ENCODE measurements at regions not wholly inside any gene's neighbourhood (a gene's known extent, or its start where the extent isn't known, plus 50 kb on each side); places are given as distances from the start of the nearest gene placed in this dataset.

DNA sequence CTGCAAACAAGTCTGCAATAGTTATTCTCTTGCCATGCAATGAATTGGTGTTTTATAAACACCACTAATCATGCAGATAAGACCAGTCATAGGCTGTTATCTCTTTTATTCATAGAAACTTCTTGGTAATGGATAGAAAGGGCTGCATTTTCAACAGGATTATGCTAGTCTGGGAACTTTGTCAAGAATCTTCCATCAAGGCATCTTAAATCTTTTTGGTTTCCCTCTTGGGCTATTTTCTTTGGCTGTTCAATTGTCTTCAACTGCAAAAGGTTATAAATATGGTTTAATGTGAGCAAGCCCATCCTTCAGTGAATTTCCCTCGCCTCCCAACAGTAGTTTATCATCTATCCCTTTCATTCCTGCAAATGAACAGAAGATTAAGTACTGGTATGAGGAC, 59.0 kb upstream of the MINAR1 start:
- intact Hi-C loops (cut with DNase I; ENCODE audit: low total_unique reads) (no loop called here), in situ Hi-C loops (cut with MboI; ENCODE audit: low sequenced_read_pairs in 4 of 4) (no loop called here)
- H3K9me3 ChIP-seq: no peaks in the 10 kb centered on the region
- H3K27me3 ChIP-seq: no peaks in the 10 kb centered on the region
- no peak for DNase-seq
- no peaks in the 10 kb centered on the region for H3K4me1 ChIP-seq
- no peaks in the 10 kb centered on the region for H3K36me3 ChIP-seq
- H3K4me3 ChIP-seq: no peak overlapping the region
- H3K27ac ChIP-seq: no peak overlapping the region
- TF ChIP-seq, protein P1, sequence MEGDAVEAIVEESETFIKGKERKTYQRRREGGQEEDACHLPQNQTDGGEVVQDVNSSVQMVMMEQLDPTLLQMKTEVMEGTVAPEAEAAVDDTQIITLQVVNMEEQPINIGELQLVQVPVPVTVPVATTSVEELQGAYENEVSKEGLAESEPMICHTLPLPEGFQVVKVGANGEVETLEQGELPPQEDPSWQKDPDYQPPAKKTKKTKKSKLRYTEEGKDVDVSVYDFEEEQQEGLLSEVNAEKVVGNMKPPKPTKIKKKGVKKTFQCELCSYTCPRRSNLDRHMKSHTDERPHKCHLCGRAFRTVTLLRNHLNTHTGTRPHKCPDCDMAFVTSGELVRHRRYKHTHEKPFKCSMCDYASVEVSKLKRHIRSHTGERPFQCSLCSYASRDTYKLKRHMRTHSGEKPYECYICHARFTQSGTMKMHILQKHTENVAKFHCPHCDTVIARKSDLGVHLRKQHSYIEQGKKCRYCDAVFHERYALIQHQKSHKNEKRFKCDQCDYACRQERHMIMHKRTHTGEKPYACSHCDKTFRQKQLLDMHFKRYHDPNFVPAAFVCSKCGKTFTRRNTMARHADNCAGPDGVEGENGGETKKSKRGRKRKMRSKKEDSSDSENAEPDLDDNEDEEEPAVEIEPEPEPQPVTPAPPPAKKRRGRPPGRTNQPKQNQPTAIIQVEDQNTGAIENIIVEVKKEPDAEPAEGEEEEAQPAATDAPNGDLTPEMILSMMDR (IDR thresholded peaks at IDR 0.05 in 4 of 5, conservative IDR thresholded peaks at IDR 0.05 in 1 of 5): no peak
- TF ChIP-seq POLR2A (IDR thresholded peaks at IDR 0.05): no peak
- ATAC-seq: no peak

DNA sequence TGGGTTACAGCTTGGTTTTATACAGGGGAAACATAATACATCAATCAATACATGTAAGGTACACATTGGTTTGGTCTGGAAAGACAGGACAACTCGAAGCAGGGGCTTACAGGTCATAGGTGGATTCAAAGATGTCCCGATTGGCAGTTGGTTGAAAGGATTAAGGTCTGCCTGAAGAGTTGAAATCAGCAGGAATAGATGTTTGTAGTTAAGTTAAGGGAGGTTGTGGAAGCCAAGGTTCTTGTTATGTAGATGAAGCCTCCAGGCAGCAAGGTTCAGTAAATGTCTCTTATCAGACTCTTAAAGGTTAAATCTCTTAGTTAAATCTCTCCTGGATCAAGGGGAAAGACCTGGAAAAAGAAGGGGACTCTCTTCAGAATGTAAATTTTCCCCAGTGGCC, 58.4 kb upstream of the MINAR1 start:
- intact Hi-C loops (cut with DNase I; ENCODE audit: low total_unique reads): no loop called here

GRCh38 chr15:79376383-79376782, 55.8 kb upstream of the MINAR1 start:
- H3K27ac ChIP-seq: no peak overlapping the region
- in situ Hi-C loops (cut with MboI; ENCODE audit: low sequenced_read_pairs in 4 of 4) (no loop called here), intact Hi-C loops (cut with DNase I; ENCODE audit: low total_unique reads) (no loop called here)
- H3K9me3 ChIP-seq: no peaks in the 10 kb centered on the region
- no peaks in the 10 kb centered on the region for H3K4me1 ChIP-seq
- no peaks in the 10 kb centered on the region for H3K27me3 ChIP-seq
- DNase-seq (no peak), ATAC-seq (no peak)
- no peaks in the 10 kb centered on the region for H3K36me3 ChIP-seq
- no peak for TF ChIP-seq POLR2A (IDR thresholded peaks at IDR 0.05)
- TF ChIP-seq, protein P1 (IDR thresholded peaks at IDR 0.05 in 4 of 5, conservative IDR thresholded peaks at IDR 0.05 in 1 of 5): no peak
- no peak overlapping the region for H3K4me3 ChIP-seq

More for the DNA sequence above, 58.4 kb upstream of the MINAR1 start:
- TF ChIP-seq, protein P1 (IDR thresholded peaks at IDR 0.05 in 4 of 5, conservative IDR thresholded peaks at IDR 0.05 in 1 of 5): no peak
- TF ChIP-seq POLR2A (IDR thresholded peaks at IDR 0.05): no peak
- ATAC-seq (no peak), DNase-seq (no peak)
- no peaks in the 10 kb centered on the region for H3K4me1 ChIP-seq
- H3K27me3 ChIP-seq: no peaks in the 10 kb centered on the region
- H3K9me3 ChIP-seq: no peaks in the 10 kb centered on the region
- H3K4me3 ChIP-seq: no peak overlapping the region
- no peak overlapping the region for H3K27ac ChIP-seq
- in situ Hi-C loops (cut with MboI; ENCODE audit: low sequenced_read_pairs in 4 of 4): no loop called here
- no peaks in the 10 kb centered on the region for H3K36me3 ChIP-seq

DNA sequence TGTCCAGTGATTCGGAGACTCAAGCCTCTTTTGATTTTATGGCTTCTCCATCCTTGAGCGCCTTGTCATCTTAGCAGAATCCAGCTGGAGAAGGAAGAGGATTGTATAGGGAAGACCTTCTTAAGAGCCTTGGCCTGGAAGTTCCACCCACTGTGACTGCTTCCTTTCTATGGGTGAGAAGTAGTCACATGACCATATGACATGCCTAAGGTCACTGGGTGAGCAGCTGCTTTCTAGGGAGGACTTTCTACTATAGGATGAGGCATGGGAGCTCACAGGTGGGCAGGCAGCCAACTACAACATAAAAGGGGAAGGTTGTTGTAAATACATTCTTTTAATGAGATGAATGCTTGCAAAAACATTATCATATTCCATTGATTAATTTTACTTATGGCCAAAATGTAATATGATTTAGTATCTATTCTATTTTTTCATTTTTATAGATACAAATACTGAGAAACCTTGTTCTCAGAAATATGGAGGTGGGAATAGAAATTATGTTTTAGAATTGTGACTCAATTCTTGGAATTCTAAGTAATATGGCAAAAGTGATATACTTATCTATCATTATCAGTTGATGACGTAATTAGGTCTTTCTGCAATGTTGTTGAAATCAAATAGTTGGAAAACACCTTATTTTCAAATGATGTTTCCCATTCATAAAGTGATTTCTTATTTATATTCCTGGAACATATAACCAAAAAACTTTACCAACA, 53.6 kb upstream of the MINAR1 start:
- DNase-seq: no peak
- intact Hi-C loops (cut with DNase I; ENCODE audit: low total_unique reads) (no loop called here), in situ Hi-C loops (cut with MboI; ENCODE audit: low sequenced_read_pairs in 4 of 4) (no loop called here)
- Histone ChIP-seq H3K36me3 (no peaks in the 10 kb centered on the region), H3K27ac (no peak overlapping the region), H3K27me3 (no peaks in the 10 kb centered on the region), H3K4me3 (no peak overlapping the region), H3K9me3 (no peaks in the 10 kb centered on the region), H3K4me1 (no peaks in the 10 kb centered on the region)
- no peak for ATAC-seq
- TF ChIP-seq POLR2A (IDR thresholded peaks at IDR 0.05): no peak
- TF ChIP-seq, protein P1 (IDR thresholded peaks at IDR 0.05 in 4 of 5, conservative IDR thresholded peaks at IDR 0.05 in 1 of 5): no peak

Measured in gastrocnemius medialis (tissue), 4 donors.